NCI-H128 (cell line): ENCODE measurements at regions not wholly inside any gene's neighbourhood (a gene's known extent, or its start where the extent isn't known, plus 50 kb on each side); places are given as distances from the start of the nearest gene placed in this dataset.
"Not testable (repeated sequence)": the region's sequence is repeated elsewhere in the genome, so short reads cannot be mapped to it uniquely, and the experiment has no call there.

Source experiments
- DNase-seq: peaks from one replicate; lab custom pipeline; 2025; ENCODE audit not compliant: unreplicated experiment; lab: John Stamatoyannopoulos, UW

GRCh38 chr9:105972466-105973204, 278.3 kb downstream of the TMEM38B start:
- no peak for DNase-seq

GRCh38 chr9:105973951-105974351, 279.6 kb downstream of the TMEM38B start:
- no peak for DNase-seq

- no peak for DNase-seq
Observed at GRCh38 chr9:105975886-105976645, 281.7 kb downstream of the TMEM38B start.

DNA sequence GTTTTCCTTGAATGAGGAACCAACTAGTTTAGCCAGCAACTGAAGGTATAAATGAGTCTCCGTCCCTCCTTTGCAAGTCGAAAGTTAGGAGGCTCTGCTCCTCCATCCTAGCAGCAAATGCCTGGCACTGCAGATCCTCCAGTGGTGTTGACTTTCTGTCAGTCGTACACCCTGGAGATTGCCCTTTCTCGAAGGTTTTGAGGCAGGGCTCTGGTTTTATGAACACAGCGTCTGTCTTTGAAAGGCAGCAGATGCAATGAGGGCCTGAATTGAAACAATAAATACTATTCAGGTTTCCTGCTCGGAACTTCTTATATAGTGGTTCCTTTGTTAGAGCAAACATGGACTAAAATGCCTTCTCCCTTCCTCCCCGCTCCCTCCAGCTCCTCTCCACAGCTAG, 284.0 kb downstream of the TMEM38B start:
- DNase-seq: no peak

DNA sequence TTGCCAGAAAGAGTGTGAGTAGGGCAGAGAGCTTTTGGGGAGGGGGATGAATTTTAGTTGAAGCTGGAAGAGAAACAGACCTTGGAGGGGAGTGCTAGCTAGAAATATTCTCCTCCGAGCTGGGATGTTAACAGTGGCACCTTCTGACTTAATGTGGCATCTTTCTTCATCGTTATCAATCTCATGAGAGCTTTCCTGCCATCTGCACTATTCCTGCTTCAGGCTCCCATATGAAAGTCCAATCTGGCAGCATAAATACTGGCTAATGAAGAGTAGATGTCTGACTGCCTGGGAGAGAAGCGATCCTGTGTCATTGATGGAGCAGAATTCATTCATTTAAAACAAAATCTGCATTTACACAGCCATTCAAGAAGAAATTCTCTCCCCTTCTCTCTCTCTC, 284.5 kb downstream of the TMEM38B start:
- no peak for DNase-seq

- no peak for DNase-seq
Observed at GRCh38 chr9:105979290-105979689, 284.9 kb downstream of the TMEM38B start.

DNA sequence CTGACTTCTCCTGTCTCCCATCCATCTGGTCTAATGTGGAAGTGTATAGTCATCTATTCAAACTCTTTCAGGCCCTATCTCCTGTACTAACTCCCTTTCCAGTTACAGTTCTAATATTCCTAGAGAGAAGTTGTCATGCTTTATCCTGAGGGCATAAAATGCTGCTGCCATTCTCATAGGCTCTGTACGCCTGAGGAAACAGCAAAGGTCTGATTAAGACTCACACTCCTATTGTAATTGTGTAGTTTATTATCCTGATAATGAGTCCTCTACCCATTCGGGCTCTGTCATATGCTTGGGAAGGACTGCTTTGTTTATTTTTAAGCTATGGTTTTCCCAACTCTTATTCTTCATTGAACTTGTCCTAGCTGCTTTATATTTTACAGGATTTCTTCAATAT, 290.4 kb downstream of the TMEM38B start:
- DNase-seq: no peak

GRCh38 chr9:105993116-105993854, 298.9 kb downstream of the TMEM38B start:
- no peak for DNase-seq

DNA sequence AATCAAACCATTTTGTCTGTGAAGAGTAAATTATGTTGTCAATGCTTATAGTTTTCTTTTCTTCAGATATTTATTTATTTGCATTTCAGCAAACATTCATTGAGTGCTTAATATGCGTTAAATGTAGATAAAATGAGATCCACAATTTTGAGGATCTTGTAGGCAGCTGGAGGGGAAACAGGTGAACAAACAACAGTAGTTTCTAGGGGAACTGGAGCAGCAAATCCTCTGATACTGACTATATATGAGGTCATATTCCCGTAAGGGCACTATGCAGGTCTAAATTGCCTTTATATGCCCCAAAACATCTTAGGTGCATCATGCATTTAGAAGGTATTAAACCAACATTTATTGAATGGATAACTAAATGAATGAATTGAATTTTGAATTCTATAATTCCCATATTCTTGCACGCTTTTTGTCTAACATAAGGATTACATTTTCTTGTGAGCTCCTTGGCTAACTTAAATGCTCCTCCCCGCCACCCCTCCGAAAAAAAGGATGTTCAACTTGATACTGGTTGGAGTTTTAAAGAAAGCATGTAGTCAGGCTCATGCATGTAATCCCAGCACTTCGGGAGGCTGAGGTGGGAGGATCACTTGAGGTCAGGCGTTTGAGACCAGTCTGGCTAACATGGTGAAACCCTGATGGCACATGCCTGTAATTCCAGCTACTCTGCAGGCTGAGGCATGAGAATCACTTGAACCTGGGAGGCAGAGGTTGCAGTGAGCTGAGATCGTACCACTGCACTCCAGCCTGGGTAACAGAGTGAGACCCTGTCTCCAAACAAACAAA, 299.8 kb downstream of the TMEM38B start:
- DNase-seq: no peak

GRCh38 chr9:105994970-105995369, 300.6 kb downstream of the TMEM38B start:
- DNase-seq: no peak

GRCh38 chr9:106017198-106017740, 322.9 kb downstream of the TMEM38B start:
- no peak for DNase-seq

GRCh38 chr9:106019039-106019680, 324.8 kb downstream of the TMEM38B start:
- no peak for DNase-seq

- no peak for DNase-seq
Observed at GRCh38 chr9:106019702-106020101, 325.4 kb downstream of the TMEM38B start.

- DNase-seq: no peak
Observed at GRCh38 chr9:106020186-106020585, 325.8 kb downstream of the TMEM38B start.

GRCh38 chr9:106023455-106023854, 329.1 kb downstream of the TMEM38B start:
- no peak for DNase-seq

DNA sequence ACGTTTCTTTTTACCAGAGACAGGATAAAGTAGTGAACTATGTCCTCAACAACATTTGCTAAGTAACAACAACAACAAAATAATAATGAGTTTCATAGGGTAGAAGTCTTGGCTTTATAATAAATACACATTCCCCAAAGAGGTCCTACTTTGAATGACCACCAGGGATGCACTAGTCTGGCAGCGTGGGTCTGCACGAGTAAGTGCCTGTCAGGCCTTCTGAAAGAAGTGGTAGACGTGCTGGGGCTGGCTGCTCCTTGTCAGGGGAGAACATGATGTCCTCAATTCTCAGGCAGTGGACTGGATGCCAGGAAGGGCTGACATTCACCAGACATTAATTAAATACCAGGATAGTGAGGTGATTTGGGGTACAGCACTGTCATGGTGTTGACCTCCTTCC, 331.1 kb downstream of the TMEM38B start:
- no peak for DNase-seq

DNA sequence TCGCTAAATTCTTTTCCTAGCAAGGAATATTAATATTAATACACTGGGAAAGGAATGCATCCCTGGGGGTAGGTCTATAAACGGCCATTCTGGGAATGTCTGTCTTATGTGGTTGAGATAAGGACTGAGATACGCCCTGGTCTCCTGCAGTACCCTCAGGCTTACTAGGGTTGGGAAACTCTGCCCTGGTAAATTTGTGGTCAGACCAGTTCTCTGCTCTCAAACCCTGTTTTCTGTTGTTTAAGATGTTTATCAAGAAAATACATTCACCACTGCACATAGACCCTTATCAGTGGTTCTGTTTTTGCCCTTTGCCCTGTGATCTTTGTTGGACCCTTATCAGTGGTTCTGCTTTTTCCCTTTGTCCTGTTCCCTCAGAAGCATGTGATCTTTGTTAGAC, 335.8 kb downstream of the TMEM38B start:
- DNase-seq: not testable (repeated sequence)

DNA sequence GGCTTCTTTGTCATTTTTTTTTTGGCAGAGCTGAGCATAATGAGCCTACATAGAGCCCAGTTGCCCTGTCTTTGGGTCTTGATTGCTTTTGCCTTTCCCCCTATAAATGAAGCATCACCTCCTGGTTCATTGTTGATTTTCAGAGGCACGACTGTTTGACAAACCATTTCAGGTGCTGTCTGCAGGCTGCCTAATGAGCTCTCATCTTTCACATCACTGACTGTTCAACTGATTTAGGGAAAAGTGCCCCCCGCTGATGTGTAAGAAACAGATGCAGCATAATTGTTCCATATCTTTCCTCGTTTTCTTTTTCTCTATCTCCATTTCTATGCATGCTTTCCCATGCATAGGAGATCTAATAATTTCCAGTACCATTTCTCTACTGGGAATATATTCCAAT, 338.6 kb downstream of the TMEM38B start:
- peak; percentile 84 for DNase-seq

DNA sequence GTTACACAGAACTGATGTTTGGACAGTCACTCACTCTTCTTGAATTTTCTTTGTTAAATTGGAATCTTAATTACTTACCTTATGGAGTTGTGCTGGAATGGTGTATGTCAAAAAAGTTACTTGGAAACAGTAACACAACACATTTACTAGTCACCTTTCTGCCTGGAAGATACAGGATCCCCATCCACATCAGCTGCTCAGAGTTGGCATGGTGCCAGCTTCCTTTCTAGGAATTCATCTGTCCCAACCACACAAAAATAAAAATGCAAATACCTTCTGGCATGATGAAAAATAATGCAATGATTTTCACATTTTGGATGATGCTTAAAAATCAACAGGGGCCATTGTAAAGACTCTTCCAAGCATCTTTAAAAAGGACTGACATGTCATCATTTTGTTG, 341.5 kb downstream of the TMEM38B start:
- no peak for DNase-seq

GRCh38 chr9:106038266-106039001, 344.1 kb downstream of the TMEM38B start:
- DNase-seq: no peak
